Brain microvascular endothelial cell (primary cell): ENCODE measurements at regions not wholly inside any gene's neighbourhood (a gene's known extent, or its start where the extent isn't known, plus 50 kb on each side); places are given as distances from the start of the nearest gene placed in this dataset.

Source experiments
- DNase-seq: peaks from one replicate; pipeline ENCODE4 v3.0.0-alpha.2; 2020
- H3K27ac ChIP-seq: fragments of 250-450 bp; sonication (Bioruptor Pico); 2 replicates; pipeline ENCODE4 v1.5.1; 2020; ENCODE audit warnings: mild to moderate bottlenecking, moderate library complexity
- H3K27me3 ChIP-seq: fragments of 250-450 bp; sonication (Bioruptor Pico); replicated peaks from 2 replicates; pipeline ENCODE4 v1.5.1; 2020; ENCODE audit warnings: mild to moderate bottlenecking
- H3K36me3 ChIP-seq: fragments of 250-450 bp; sonication (Bioruptor Pico); replicated peaks from 2 replicates; pipeline ENCODE4 v1.5.1; 2020; ENCODE audit warnings: mild to moderate bottlenecking
- H3K4me3 ChIP-seq: 2 replicates; pipeline ENCODE4 v1.5.1; 2011; ENCODE audit warnings: low read depth, mild to moderate bottlenecking, control low read depth, low read length, moderate library complexity
- in situ Hi-C: cut with HindIII; loops from 2 replicates; pipeline ENCODE4 v1.10.0; 2017; ENCODE audit warnings: low sequenced_read_pairs, low pct_ligation_motif_present
- TF ChIP-seq, protein P1 (sequence below): IDR thresholded peaks from 2 replicates; pipeline ENCODE4 v1.5.1; 2011; ENCODE audit warnings: low read depth, mild to moderate bottlenecking, moderate library complexity, low read length, control low read depth, inconsistent platforms; ENCODE audit errors: missing control alignments

DNA sequence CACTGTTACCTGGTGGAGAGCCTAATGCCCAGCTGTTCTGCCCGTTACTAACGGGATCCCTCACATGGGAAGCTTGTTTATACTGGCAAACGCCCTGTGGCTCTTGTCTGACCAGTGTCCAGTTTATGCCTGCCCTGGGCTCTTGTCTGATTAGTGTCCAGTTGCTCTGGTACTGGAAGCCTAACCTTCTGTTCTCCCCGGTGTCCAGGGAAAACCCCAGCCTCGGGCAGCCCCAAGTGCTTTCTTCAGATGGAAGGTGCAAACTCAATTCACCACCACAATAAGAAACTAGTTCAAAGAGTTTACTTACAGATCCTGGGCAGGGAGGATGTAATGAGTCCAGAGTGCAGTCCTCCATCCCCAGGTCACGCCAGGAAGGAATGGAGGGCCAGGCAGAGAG, 148.4 kb downstream of the TBXT start:
- no peaks in the 10 kb centered on the region for H3K36me3 ChIP-seq
- H3K27me3 ChIP-seq: no peaks in the 10 kb centered on the region
- no peak for DNase-seq
- in situ Hi-C loops: no loop called here
- H3K4me3 ChIP-seq: no peak overlapping the region
- no peak overlapping the region for H3K27ac ChIP-seq
- TF ChIP-seq, protein P1, sequence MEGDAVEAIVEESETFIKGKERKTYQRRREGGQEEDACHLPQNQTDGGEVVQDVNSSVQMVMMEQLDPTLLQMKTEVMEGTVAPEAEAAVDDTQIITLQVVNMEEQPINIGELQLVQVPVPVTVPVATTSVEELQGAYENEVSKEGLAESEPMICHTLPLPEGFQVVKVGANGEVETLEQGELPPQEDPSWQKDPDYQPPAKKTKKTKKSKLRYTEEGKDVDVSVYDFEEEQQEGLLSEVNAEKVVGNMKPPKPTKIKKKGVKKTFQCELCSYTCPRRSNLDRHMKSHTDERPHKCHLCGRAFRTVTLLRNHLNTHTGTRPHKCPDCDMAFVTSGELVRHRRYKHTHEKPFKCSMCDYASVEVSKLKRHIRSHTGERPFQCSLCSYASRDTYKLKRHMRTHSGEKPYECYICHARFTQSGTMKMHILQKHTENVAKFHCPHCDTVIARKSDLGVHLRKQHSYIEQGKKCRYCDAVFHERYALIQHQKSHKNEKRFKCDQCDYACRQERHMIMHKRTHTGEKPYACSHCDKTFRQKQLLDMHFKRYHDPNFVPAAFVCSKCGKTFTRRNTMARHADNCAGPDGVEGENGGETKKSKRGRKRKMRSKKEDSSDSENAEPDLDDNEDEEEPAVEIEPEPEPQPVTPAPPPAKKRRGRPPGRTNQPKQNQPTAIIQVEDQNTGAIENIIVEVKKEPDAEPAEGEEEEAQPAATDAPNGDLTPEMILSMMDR: no peak

DNA sequence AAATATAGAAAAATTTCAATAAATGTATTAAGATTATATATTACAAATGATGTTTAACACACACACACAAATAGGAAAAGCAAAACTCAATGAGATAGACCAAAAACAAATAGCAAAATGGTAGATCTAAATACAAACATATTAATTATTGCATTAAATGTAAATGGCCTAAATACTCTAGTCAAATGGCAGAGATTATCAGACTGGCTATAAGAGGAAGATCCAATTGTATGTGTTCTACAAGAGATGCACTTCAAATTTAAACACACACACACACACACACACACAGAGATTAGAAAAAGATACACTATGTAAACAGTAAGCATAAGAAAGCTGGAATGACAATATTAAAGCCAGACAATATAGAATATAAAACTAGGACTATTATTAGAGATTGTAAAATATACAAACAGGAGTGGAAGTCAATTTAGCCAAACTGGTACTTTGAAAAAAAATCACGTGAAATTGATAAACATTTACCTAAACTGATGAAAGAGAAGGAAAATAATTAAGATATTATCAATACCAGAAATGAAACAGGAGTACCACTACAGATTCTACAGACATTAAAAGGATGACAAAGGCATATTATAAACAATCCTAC, 150.5 kb downstream of the TBXT start:
- Histone ChIP-seq H3K27me3 (no peaks in the 10 kb centered on the region), H3K36me3 (no peaks in the 10 kb centered on the region), H3K27ac (no peak overlapping the region), H3K4me3 (no peak overlapping the region)
- in situ Hi-C loops: no loop called here
- TF ChIP-seq, protein P1: no peak
- no peak for DNase-seq

DNA sequence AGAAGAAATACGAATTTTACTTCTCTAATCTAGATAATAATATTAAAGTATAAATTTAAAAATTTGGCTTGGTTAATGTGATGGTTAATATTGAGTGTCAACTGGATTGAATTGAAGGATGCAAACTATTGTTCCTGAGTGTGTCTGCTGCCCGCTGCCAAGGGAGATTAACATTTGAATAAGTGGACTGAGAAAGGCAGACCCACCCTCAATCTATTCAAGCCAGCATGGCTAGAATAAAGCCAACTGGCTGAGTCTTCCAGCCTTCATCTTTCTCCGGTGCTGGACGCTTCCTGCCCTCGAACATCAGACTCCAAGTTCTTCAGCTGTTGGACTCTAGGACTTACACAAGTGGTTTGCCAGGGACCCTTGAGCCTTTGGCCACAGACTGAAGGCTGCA, 152.7 kb downstream of the TBXT start:
- Histone ChIP-seq H3K36me3 (no peaks in the 10 kb centered on the region), H3K27me3 (no peaks in the 10 kb centered on the region), H3K27ac (no peak overlapping the region), H3K4me3 (no peak overlapping the region)
- DNase-seq: no peak
- TF ChIP-seq, protein P1: no peak
- in situ Hi-C loops: no loop called here

DNA sequence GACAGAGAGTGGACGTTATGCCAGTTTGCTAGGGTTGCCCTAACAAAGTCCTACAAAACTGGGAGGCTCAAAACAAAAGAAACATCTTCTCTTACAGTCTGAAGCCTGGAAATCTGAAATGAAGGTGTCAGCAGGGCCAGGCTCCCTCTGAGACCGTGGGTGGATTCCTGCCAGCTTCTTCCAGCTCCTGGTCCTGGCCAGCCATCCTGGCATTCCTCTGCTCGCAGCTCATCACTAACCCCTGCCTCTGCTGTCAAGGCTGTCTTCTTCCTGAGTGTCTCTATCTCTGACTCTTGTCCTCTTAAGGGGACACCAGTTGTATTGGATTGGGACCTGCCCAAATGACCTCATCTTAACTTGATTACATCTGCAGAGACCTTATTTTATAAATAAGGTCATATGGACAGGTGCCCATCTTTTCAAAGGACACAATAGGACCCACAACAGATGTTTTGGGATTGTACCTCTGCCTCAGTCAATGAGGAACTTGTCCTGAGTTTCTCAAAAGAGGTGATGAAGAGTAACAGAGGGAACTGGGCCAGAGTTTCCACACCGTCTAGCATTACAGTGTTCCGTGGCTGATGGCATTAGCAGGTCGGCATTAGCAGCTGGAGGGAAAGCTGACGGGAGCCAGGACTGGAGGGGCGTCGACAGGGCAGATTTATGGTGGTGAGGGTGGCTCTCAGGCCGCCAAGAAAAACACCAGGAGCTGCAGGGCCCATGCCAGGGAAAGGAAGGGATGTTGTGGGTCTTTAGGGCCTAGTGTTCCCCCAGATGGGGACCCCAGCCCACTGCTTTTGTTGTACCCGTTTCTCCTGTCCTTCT, 157.3 kb downstream of the TBXT start:
- in situ Hi-C loops: no loop called here
- Histone ChIP-seq H3K27ac (no peak overlapping the region), H3K36me3 (no peaks in the 10 kb centered on the region), H3K27me3 (no peaks in the 10 kb centered on the region), H3K4me3 (no peak overlapping the region)
- TF ChIP-seq, protein P1: no peak
- DNase-seq: no peak

DNA sequence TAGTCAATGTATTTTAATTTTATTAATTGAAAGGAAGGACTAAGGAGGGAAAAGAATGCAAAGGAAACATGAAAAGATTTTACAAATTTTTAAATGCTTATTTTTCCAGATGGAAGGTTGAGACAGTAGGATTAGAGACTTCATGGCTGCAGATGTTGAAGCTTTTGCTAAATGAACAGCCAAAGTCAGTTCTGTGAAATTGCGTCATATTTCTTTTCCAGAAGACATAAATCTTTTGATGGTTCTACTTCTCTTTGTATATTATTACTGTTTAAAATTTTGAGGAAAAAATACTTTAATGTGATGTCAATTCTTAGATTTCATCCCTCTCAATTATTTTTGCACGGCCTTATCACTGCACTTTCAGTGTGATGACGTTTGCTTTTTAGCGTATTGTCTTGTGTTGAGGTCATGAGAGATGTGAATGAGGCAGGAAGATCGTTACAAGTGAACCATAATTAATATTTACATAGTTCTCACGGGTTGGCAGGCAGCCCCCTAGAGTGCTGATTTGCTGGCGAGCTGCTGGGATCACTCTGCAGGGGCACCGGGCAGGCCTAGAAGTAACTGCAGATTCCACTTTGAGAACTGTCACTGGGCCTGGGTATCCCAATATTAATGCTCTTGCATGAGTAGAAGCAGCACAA, 158.1 kb downstream of the TBXT start:
- no peak for DNase-seq
- Histone ChIP-seq H3K36me3 (no peaks in the 10 kb centered on the region), H3K27me3 (no peaks in the 10 kb centered on the region), H3K4me3 (peak overlapping the region; percentile 66), H3K27ac (no peak overlapping the region)
- TF ChIP-seq, protein P1: no peak
- in situ Hi-C loops: no loop called here
